IMR-90 (cell line): ENCODE measurements at regions not wholly inside any gene's neighbourhood (a gene's known extent, or its start where the extent isn't known, plus 50 kb on each side); places are given as distances from the start of the nearest gene placed in this dataset.

Experiments used
- ATAC-seq: fragments of 200-7000 bp; cut with Tn5 transposase; 2 replicates; pipeline ENCODE4 v1.9.1; 2020; ENCODE audit warnings: low read depth, mild to moderate bottlenecking, moderate library complexity
- BruUV-seq: library from RNA; stranded (reverse); fragments of 400-500 nt; replicated peaks from 2 replicates; lab custom pipeline; 2021; lab: Mats Ljungman, UMichigan
- CTCF ChIA-PET: fragments of 300-600 bp; formaldehyde crosslinking; extraction: SDS; loops from one replicate; lab custom pipeline; 2021; ENCODE audit warnings: antibody characterized with exemption; lab: Yijun Ruan, JAX
- POLR2A ChIA-PET: fragments of 300-600 bp; sonication (Branson Sonifier 250); formaldehyde crosslinking; loops from one replicate; lab custom pipeline; 2022; ENCODE audit warnings: antibody characterized with exemption; ENCODE audit not compliant: unreplicated experiment; lab: Charles Lee
- DNase-seq: peaks from one replicate; pipeline ENCODE4 v3.0.0; 2013
- H2AFZ ChIP-seq: replicated peaks from 2 replicates; pipeline ENCODE3; 2013; ENCODE audit warnings: low read length, mild to moderate bottlenecking; ENCODE audit not compliant: poor library complexity
- H2AK5ac ChIP-seq: 2 replicates; pipeline ENCODE4 v1.6.1; 2013; ENCODE audit warnings: low read depth, low read length, inconsistent platforms
- H2AK9ac ChIP-seq: replicated peaks from 2 replicates; pipeline ENCODE3; 2013; ENCODE audit warnings: mild to moderate bottlenecking, low read depth, low read length, moderate library complexity; ENCODE audit not compliant: poor library complexity
- H2BK120ac ChIP-seq: 2 replicates; pipeline ENCODE4 v1.6.1; 2013; ENCODE audit warnings: low read depth, low read length, inconsistent platforms
- H2BK15ac ChIP-seq: 3 replicates; pipeline ENCODE4 v1.6.1; 2013; ENCODE audit warnings: low read depth, low read length, inconsistent platforms
- H2BK20ac ChIP-seq: 2 replicates; pipeline ENCODE4 v1.6.1; 2013; ENCODE audit warnings: low read depth, mild to moderate bottlenecking, inconsistent platforms, low read length, moderate library complexity
- H2BK5ac ChIP-seq: 2 replicates; pipeline ENCODE4 v1.6.1; 2013; ENCODE audit warnings: mild to moderate bottlenecking, low read depth, low read length, inconsistent platforms; ENCODE audit not compliant: poor library complexity, severe bottlenecking
- H3K14ac ChIP-seq: replicated peaks from 2 replicates; pipeline ENCODE4 v1.6.1; 2013; ENCODE audit warnings: low read depth, low read length, inconsistent platforms
- H3K18ac ChIP-seq: 2 replicates; pipeline ENCODE4 v1.6.1; 2013; ENCODE audit warnings: low read depth, low read length, control low read depth
- H3K23ac ChIP-seq: 2 replicates; pipeline ENCODE4 v1.6.1; 2013; ENCODE audit warnings: low read depth, low read length, inconsistent platforms
- H3K27ac ChIP-seq: 2 replicates; pipeline ENCODE4 v1.5.1; 2013; ENCODE audit warnings: mild to moderate bottlenecking, control low read depth, low read length; ENCODE audit not compliant: insufficient read depth
- H3K27me3 ChIP-seq: 2 replicates; pipeline ENCODE4 v1.6.1; 2013; ENCODE audit warnings: low read length; ENCODE audit not compliant: control insufficient read depth, insufficient read depth
- H3K36me3 ChIP-seq: 2 replicates; pipeline ENCODE4 v1.6.1; 2013; ENCODE audit warnings: low read length, mixed read lengths; ENCODE audit not compliant: control insufficient read depth, insufficient read depth
- H3K4ac ChIP-seq: 2 replicates; pipeline ENCODE4 v1.6.1; 2013; ENCODE audit warnings: low read depth, low read length, inconsistent platforms
- H3K4me1 ChIP-seq: 2 replicates; pipeline ENCODE4 v1.6.1; 2013; ENCODE audit warnings: low read length, mixed read lengths; ENCODE audit not compliant: control insufficient read depth, insufficient read depth
- H3K4me2 ChIP-seq: 2 replicates; pipeline ENCODE4 v1.6.1; 2013; ENCODE audit warnings: low read depth, mild to moderate bottlenecking, control low read depth, low read length, moderate library complexity
- H3K4me3 ChIP-seq: 2 replicates; pipeline ENCODE4 v1.5.1; 2013; ENCODE audit warnings: low read depth, mild to moderate bottlenecking, control low read depth, low read length, moderate library complexity; ENCODE audit not compliant: insufficient read depth
- H3K56ac ChIP-seq: 2 replicates; pipeline ENCODE4 v1.6.1; 2013; ENCODE audit warnings: low read length, inconsistent platforms; ENCODE audit not compliant: insufficient read depth; ENCODE audit errors: extremely low read depth
- H3K79me1 ChIP-seq, 2 experiments: 2 replicates each; pipeline ENCODE4 v1.6.1; 2013; ENCODE audit warnings: low read length in 2 of 2, inconsistent platforms in 1 of 2, low read depth in 1 of 2
- H3K9ac ChIP-seq: 2 replicates; pipeline ENCODE4 v1.6.1; 2013; ENCODE audit warnings: low read depth, low read length, control low read depth
- H3K9me1 ChIP-seq: 2 replicates; pipeline ENCODE4 v1.6.1; 2013; ENCODE audit warnings: low read length, inconsistent platforms; ENCODE audit not compliant: insufficient read depth
- H3K9me3 ChIP-seq: 2 replicates; pipeline ENCODE4 v1.6.1; 2013; ENCODE audit warnings: low read length; ENCODE audit not compliant: control insufficient read depth, insufficient read depth
- H4K20me1 ChIP-seq: 2 replicates; pipeline ENCODE4 v1.6.1; 2013; ENCODE audit warnings: low read length, inconsistent platforms; ENCODE audit not compliant: insufficient read depth
- H4K5ac ChIP-seq: 2 replicates; pipeline ENCODE4 v1.6.1; 2013; ENCODE audit warnings: mild to moderate bottlenecking, low read depth, low read length, control low read depth
- H4K8ac ChIP-seq, 2 experiments: 2 replicates each; pipeline ENCODE4 v1.6.1; 2013; ENCODE audit warnings: low read depth in 2 of 2, low read length in 2 of 2, control low read depth in 1 of 2, inconsistent platforms in 1 of 2
- H4K91ac ChIP-seq: 2 replicates; pipeline ENCODE4 v1.6.1; 2013; ENCODE audit warnings: low read depth, low read length, inconsistent platforms; ENCODE audit not compliant: insufficient read depth
- BHLHE40 ChIP-seq: fragments of 150-350 bp; IDR thresholded peaks from 2 replicates; pipeline ENCODE4 v1.6.1; 2016; ENCODE audit warnings: mild to moderate bottlenecking, low read depth, low read length
- CEBPB ChIP-seq: IDR thresholded peaks from 2 replicates; pipeline ENCODE4 v1.6.1; 2012; ENCODE audit warnings: low read depth, low read length, improper control_type of control experiment
- CHD1 ChIP-seq: IDR thresholded peaks from 2 replicates; pipeline ENCODE4 v1.6.1; 2012; ENCODE audit warnings: low read depth, low read length, improper control_type of control experiment
- CTCF ChIP-seq: conservative IDR thresholded peaks from 2 replicates; pipeline ENCODE4 v1.5.1; 2012; ENCODE audit warnings: mild to moderate bottlenecking, low read depth, low read length, improper control_type of control experiment
- ELK1 ChIP-seq: fragments of 150-350 bp; IDR thresholded peaks from 2 replicates; pipeline ENCODE4 v1.6.1; 2016; ENCODE audit warnings: low read depth, mild to moderate bottlenecking, low read length, moderate library complexity, borderline replicate concordance
- FOS ChIP-seq: fragments of 150-350 bp; IDR thresholded peaks from 2 replicates; pipeline ENCODE4 v1.6.1; 2016; ENCODE audit warnings: low read depth, low read length
- MAFK ChIP-seq: IDR thresholded peaks from 2 replicates; pipeline ENCODE4 v1.6.1; 2012; ENCODE audit warnings: low read depth, low read length, improper control_type of control experiment
- MAZ ChIP-seq: IDR thresholded peaks from 2 replicates; pipeline ENCODE4 v1.6.1; 2012; ENCODE audit warnings: low read depth, mild to moderate bottlenecking, low read length, improper control_type of control experiment, moderate library complexity, borderline replicate concordance
- MXI1 ChIP-seq: IDR thresholded peaks from 2 replicates; pipeline ENCODE4 v1.6.1; 2012; ENCODE audit warnings: low read depth, mild to moderate bottlenecking, low read length, moderate library complexity, borderline replicate concordance
- NFE2L2 ChIP-seq: fragments of 150-350 bp; IDR thresholded peaks from 2 replicates; pipeline ENCODE4 v1.6.1; 2016; ENCODE audit warnings: low read depth, mild to moderate bottlenecking, low read length
- POLR2A ChIP-seq: IDR thresholded peaks from 2 replicates; pipeline ENCODE4 v1.6.1; 2012; ENCODE audit warnings: mild to moderate bottlenecking, low read depth, low read length
- RAD21 ChIP-seq: IDR thresholded peaks from 2 replicates; pipeline ENCODE4 v1.6.1; 2012; ENCODE audit warnings: low read length, improper control_type of control experiment
- RCOR1 ChIP-seq: IDR thresholded peaks from 2 replicates; pipeline ENCODE4 v1.6.1; 2012; ENCODE audit warnings: mild to moderate bottlenecking, low read length, improper control_type of control experiment; ENCODE audit not compliant: insufficient replicate concordance
- RFX5 ChIP-seq: IDR thresholded peaks from 2 replicates; pipeline ENCODE4 v1.8.0; 2012; ENCODE audit warnings: low read depth, mild to moderate bottlenecking, low read length, moderate library complexity
- SMC3 ChIP-seq: fragments of 150-350 bp; IDR thresholded peaks from 2 replicates; pipeline ENCODE4 v1.6.1; 2016; ENCODE audit warnings: low read depth, mild to moderate bottlenecking, antibody characterized with exemption, low read length, moderate library complexity
- USF2 ChIP-seq: fragments of 150-350 bp; IDR thresholded peaks from 2 replicates; pipeline ENCODE4 v1.6.1; 2017; ENCODE audit warnings: mild to moderate bottlenecking, antibody characterized with exemption, low read length, low read depth
- WGBS, 2 experiments: methylation state at CpG; one replicate each; pipeline versions ENCODE4 v1.1.5 to v1.1.7; 2013; ENCODE audit warnings: missing lambda C conversion rate in 2 of 2; ENCODE audit not compliant: insufficient read length in 1 of 2; ENCODE audit errors: extremely low coverage in 2 of 2; 5-methylcytosine and 5-hydroxymethylcytosine counted together
- dilution Hi-C: fragments of 300-500 bp; cut with HindIII; formaldehyde crosslinking; loops from one replicate; pipeline ENCODE4 v1.14.3; 2018; ENCODE audit warnings: low sequenced_read_pairs; ENCODE audit not compliant: unreplicated experiment
- in situ Hi-C: fragments of 300-500 bp; cut with MboI; formaldehyde crosslinking; loops from 3 replicates; pipeline ENCODE4 v1.14.3; 2019; ENCODE audit warnings: low sequenced_read_pairs, inconsistent platforms, mixed read lengths
- intact Hi-C: fragments of 100-400 bp; cut with micrococcal nuclease; formaldehyde crosslinking; loops from 2 replicates; pipeline ENCODE4 v1.10.0; 2022

GRCh38 chr18:72419914-72420313 is 124.2 kb downstream of the CBLN2 start:
- H4K5ac ChIP-seq = no peak overlapping the region
- ChIA-PET POLR2A (no interaction called here), CTCF (no interaction called here)
- in situ Hi-C loops (no loop called here), intact Hi-C loops (no loop called here), dilution Hi-C loops (no loop called here)
- WGBS, 2 experiments = no CpG with 5 or more reads among the region's 4 CpGs
- no peak overlapping the region for H3K23ac ChIP-seq
- H4K8ac ChIP-seq = no peak overlapping the region
- no peak overlapping the region for H3K27ac ChIP-seq
- no peak overlapping the region for H2AFZ ChIP-seq
- H3K9ac ChIP-seq = no peak overlapping the region
- no peak overlapping the region for H3K18ac ChIP-seq
- H3K79me1 ChIP-seq = no peaks in the 10 kb centered on the region
- no peak overlapping the region for H3K56ac ChIP-seq
- no peaks in the 10 kb centered on the region for H3K36me3 ChIP-seq
- TF ChIP-seq RCOR1 (no peak), BHLHE40 (no peak), RAD21 (no peak), CTCF (no peak), MXI1 (no peak), SMC3 (no peak), MAFK (no peak), CEBPB (no peak), FOS (no peak), USF2 (no peak), ELK1 (no peak), NFE2L2 (no peak), POLR2A (no peak), RFX5 (no peak), MAZ (no peak), CHD1 (no peak)
- no peak overlapping the region for H2BK5ac ChIP-seq
- no peaks in the 10 kb centered on the region; the same call in 1 of the 2 replicates for H3K9me3 ChIP-seq
- no peak overlapping the region for H2AK9ac ChIP-seq
- H3K27me3 ChIP-seq = no peaks in the 10 kb centered on the region
- H3K9me1 ChIP-seq = no peaks in the 10 kb centered on the region
- no peak for DNase-seq
- H3K4ac ChIP-seq = no peak overlapping the region
- ATAC-seq = no peak
- H2BK20ac ChIP-seq = no peak overlapping the region
- H2BK120ac ChIP-seq = no peak overlapping the region
- H3K4me3 ChIP-seq = no peak overlapping the region
- H4K20me1 ChIP-seq = no peaks in the 10 kb centered on the region
- no peak overlapping the region for H2BK15ac ChIP-seq
- no peak overlapping the region for H4K91ac ChIP-seq
- H3K14ac ChIP-seq = no peak overlapping the region
- BruUV-seq = no TSS peak
- no peaks in the 10 kb centered on the region for H3K4me1 ChIP-seq
- H2AK5ac ChIP-seq = no peak overlapping the region
- H3K4me2 ChIP-seq = no peak overlapping the region
